GM03348 (cell line): ENCODE measurements at regions not wholly inside any gene's neighbourhood (a gene's known extent, or its start where the extent isn't known, plus 50 kb on each side); places are given as distances from the start of the nearest gene placed in this dataset.
"Not testable (repeated sequence)": the region's sequence is repeated elsewhere in the genome, so short reads cannot be mapped to it uniquely, and the experiment has no call there.

ENCODE experiments used
- DNase-seq: peaks from one replicate; pipeline ENCODE4 v3.0.0; 2012; ENCODE audit warnings: low spot score

- DNase-seq: no peak
Measured at GRCh38 chr4:56142088-56142487, 193.3 kb downstream of the CEP135 start.

DNA sequence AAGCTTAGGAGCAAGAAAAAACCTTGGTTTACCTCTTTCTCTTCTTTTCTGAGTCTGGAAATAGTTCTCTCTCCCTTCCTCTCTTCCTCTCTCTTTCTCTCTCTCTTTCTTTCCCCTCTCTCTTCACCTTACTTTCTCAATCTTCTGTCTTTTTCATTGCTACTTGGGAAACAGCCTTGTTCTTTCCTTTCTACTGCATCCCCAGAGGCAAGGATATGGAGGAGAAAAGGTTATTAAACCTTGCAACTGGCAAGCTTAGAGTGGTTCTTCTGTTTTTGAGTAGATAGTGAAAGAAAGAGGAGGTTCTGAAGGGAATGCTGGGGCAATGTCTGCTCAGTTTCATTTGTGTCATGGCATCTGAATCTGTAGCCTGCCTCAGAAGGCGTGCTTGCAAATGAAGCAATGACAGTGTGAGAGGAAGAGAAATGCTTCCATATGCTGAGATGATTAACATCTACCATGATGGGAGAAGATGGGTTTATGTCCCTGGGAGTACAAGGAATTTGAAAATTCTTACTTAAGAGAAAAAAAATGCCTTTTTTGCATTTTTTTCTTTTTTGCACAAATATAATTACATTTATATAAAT is 190.6 kb downstream of the CEP135 start:
- no peak for DNase-seq

DNA sequence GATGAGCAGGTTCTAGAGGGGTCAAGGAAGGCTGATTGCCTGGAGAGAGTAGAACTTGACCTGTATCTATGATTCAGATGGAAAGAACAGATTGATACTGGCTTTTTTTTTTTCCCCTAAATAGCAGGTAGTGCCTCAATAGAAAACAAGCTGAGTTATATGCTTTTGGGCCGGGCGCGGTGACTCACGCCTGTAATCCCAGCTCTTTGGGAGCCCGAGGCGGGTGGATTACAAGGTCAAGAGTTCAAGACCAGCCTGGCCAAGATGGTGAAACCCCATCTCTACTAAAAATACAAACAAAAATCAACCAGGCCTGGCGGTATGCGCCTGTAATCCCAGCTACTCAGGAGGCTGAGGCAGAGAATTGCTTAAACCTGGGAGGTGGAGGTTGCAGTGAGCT is 186.1 kb downstream of the CEP135 start:
- not testable (repeated sequence) for DNase-seq

GRCh38 chr4:56134266-56134665 is 185.5 kb downstream of the CEP135 start:
- DNase-seq: peak; percentile 18

DNA sequence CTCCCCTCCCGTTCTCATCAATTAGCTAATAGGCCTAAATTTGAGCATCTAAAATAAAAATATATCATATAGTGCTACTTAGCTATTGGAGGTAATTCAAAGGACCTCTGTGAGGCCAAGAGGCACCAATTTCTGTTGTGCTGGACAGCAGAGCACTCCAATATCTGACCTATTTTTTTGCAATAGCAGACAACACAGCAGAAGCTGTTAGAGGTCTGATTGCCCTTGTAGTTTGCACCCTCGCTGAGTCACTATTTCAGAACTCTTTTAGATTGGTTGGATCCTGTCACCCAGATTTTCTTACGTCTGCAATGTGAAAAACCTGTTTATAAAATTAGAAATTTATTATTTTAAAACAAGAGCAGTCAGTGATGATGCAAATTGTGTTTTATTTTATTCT is 184.1 kb downstream of the CEP135 start:
- no peak for DNase-seq

GRCh38 chr4:56132188-56132587 is 183.4 kb downstream of the CEP135 start:
- DNase-seq: not testable (repeated sequence)

DNA sequence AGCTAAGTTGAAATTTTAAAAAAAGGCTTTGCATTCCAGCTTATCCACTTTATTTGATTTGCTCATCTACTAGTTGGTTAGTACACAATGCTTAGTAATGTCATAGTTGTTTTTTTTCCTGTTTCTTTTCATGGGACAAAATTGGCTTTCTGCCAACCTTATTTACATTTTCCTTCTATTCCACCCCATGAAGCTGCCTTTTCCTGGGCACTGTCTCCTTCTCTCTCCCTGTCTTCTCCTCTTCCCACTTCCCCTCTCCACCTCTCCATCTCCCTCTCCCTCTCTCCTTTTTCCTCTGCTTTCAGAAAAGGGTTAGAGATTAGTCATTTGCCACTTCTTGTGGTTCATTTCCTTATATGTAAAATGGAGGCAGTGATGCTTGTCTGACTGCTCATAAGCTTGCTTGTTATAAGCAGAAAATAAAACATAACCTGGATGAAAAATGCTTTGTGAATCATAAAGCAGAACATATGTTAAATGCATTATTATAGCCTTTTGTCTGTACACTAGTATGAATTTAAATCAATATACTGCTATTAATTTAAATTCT is 181.9 kb downstream of the CEP135 start:
- DNase-seq: no peak

DNA sequence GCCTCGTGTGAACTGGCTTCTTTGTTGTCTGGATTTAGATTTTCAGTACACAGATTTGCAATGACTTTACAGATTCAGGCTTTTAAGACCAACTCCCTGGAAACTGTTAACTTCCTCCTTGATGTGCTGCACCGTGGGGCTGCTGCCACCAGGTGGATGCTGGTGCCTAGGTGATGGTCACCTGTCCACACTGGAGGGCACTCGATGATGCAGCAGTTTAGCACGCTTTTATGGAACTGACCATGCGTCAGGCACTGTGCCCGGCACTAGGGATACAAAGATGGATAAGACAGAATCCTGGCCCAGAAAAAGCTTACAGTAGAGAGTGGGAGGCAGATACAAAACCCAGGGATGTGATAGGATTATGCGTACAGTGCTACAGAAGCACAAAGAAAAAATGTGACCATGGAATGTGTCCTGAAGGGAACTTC is 180.7 kb downstream of the CEP135 start:
- no peak for DNase-seq

DNA sequence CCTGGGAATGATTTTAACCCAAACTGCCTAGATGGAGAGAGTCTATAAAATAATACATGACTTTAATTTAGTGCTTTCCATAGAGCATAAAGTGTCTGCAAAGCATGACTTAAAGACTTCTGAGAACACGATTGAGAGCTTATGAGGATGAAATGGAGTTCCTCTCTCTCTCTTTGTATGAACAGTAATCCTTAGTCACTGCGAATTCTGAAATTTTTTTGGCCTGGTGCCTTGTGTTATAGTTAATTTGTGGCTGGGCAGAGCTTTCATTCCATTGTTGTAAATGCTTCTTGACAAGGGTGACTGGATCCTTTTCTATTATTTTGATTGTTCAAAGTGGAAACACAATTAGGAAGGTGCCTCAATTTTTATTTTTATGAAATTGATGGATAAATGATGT is 179.5 kb downstream of the CEP135 start:
- DNase-seq: no peak

DNA sequence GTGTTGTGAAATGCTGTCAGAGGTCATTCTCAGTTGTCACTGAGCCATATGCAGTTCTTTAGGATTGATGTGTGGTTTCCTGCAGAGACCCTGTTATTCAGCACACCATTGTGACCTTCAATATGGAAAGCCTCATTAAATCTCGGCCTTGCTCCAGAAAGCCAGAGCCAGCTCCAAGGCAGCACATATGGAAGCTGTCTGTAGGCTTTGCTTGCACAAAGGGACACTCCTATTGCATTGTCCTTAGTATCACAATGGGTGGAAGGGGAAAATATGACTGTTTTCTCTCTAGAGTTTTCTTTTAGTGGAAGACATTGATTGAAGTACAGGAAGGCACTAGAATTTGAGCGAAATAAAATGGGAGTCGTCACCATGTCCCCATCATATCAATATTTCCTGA is 179.0 kb downstream of the CEP135 start:
- no peak for DNase-seq

GRCh38 chr4:56123547-56123946 is 174.8 kb downstream of the CEP135 start:
- no peak for DNase-seq

DNA sequence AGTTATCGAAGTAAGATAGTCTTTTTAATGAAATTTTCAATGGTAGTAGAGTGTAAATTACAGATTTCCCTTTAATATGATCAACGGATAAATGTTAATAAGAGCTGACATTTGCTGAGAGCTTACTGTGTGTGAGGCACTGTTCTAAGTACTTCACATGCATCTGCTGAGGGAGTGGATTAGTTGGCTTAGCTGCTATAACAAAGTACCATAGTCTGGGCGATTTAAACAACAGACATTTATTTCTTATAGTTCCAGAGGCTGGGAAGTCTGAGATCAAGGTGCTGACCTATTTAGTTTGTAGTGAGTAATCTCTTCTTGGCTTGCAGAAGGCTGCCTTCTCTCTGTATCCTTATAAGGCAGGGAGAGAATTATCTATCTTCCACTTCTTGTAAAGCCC is 174.3 kb downstream of the CEP135 start:
- no peak for DNase-seq

- DNase-seq: no peak
Measured at GRCh38 chr4:56118845-56119244, 170.1 kb downstream of the CEP135 start.

DNA sequence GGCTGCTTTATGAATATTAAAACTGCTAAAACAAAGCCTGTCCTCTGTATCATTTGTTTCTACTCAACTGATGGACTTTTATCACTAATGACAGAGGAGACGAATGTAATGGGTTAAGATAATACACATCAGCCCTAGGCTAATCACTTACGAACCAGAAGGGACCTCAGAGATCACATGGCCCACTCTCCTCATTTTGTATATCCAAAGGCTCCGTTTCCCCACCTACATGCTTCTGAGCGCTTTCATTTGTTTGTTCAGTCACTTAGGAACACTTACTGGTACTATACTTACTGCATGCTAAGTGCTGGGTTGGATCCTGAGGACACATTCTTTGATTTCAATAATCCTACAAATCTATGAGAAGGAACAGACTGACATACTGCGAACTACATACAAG is 169.3 kb downstream of the CEP135 start:
- no peak for DNase-seq

- no peak for DNase-seq
Measured at GRCh38 chr4:56115898-56116297, 167.2 kb downstream of the CEP135 start.

DNA sequence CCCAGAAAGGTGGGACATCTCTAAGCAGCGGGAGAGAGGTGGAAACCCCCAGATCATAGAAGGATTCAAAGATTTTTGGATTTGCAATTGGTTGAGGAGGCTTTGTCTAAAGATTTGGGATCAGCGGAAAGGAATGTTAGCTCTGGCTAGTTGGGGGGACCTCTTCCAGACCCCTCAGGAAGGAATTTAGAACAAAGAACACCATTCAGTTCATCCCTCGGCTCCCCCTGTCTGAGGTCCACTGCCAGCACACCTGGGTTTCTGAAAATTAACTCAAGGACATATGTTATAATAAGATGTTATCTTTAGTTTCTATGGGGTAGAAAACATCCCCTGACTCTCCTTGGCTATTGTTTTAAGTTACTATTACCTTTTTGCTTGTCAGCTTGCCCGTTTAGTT is 163.6 kb downstream of the CEP135 start:
- no peak for DNase-seq

DNA sequence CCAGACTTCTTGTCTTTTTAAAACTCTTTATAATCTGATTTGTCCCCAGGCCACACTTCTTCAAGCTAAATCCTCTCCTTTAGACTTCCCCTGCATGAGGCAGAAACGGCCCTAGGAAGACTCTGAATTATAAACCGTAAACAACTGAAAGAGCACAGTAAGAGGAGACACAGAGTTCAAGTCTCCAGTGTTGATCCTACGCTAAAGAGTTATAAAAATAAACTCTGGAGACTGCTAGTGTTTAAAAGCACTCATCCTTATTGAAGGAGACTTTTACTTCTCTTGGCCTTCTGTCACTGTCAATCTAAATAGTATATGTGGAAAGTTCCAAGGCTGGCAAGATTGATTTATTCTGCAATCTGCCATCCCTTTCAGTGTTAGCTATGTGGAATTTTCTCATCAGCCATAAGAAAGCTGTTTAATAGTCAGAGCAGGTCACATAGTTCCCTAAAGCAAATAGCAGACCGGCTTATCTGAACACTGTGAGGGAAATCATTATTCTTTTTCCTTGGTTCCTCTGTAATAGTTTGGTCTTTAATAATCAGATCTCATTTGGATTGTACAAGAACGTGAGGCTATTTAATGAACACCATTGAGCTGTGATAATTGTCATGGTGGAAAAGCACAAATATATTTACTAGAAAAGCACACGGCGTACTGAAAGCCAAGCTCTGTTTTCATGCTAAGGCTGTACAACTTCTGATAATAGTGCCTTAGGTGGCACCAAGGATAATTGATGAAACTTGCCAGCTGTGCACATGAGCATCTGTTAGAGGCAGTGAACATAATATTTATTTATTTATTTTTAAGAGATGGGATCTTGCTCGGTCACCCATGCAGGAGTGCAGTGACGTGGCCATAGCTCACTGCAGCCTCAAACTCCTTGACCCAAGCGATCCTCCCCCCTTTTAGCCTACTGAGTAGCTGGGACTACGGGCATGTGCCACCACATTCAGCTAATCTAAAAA is 157.7 kb downstream of the CEP135 start:
- no peak for DNase-seq

GRCh38 chr4:56104188-56104587 is 155.4 kb downstream of the CEP135 start:
- DNase-seq: no peak

DNA sequence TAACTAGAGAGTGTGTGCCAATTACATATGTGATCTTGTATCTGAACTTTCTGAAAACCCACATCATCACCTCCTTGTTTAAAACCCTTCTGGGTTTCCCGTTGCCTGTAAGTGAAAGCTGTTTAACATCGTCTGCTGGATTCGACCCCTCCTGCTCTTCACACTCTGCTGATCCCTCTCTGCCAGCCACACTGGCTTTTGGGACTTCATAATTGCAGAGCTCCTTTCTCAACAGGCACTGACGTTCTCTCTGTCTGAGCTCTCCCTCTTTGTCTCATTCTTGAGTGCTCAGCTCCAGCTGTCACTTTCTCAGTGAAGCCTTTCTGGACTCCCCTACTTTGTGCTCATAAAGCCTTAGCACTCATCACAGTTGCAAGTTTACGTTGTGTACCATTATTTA is 153.9 kb downstream of the CEP135 start:
- no peak for DNase-seq

- DNase-seq: no peak
Measured at GRCh38 chr4:56099378-56099786, 150.6 kb downstream of the CEP135 start.

DNA sequence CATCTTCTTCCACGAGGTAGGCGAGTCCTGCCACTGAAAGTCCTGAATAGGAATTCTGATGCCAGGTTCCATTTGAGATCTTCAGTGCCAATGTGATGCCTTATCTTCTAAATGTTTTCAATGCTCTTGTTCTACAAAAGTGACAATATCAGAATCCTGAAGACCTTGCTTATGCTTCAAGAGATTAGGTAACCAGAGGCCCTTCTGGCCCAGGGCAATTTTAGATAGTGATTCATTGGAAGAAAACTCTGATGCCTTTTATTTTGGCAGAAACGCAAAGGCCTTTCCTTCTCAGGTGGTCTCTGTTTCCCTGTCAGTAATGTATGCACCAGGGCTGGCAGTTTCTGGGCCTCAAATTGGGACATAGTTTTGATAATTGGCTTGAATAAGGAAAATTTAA is 144.8 kb downstream of the CEP135 start:
- DNase-seq: no peak

GRCh38 chr4:56092540-56092939 is 143.8 kb downstream of the CEP135 start:
- no peak for DNase-seq

GRCh38 chr4:56086561-56086960 is 137.8 kb downstream of the CEP135 start:
- DNase-seq: no peak
